VCaP (cell line): ENCODE measurements at regions not wholly inside any gene's neighbourhood (a gene's known extent, or its start where the extent isn't known, plus 50 kb on each side); places are given as distances from the start of the nearest gene placed in this dataset.

Experiments used
- H3K27ac ChIP-seq: fragments of 450-650 bp; 2 replicates; pipeline ENCODE4 v1.5.1; 2017
- CTCF ChIP-seq: fragments of 450-650 bp; conservative IDR thresholded peaks from 2 replicates; pipeline ENCODE4 v1.5.1; 2017; ENCODE audit warnings: mild to moderate bottlenecking, moderate library complexity

DNA sequence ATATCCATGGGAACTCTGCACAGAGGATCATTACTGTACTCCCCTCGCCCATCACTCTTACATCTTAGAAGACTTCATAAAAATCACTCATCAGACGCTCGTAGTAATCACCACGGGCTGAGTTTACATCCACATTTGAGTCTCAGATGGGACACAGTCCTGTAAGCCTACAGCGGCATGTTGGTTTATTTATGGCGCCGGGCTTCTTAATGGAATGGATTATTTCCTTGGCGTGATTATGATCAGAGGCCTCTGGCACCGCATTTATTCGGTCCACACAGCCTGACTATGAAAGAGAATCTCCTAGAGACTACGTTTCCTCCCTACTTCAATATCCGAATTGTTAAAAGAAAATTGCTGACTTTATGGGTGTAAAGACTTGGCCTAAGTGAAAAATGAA lies 123.5 kb upstream of the FRMD4A start:
- no peak overlapping the region for H3K27ac ChIP-seq
- no peak for TF ChIP-seq CTCF

GRCh38 chr10:14453593-14453992 lies 122.9 kb upstream of the FRMD4A start:
- TF ChIP-seq CTCF, result no peak
- no peak overlapping the region for H3K27ac ChIP-seq

GRCh38 chr10:14451341-14451740 lies 120.6 kb upstream of the FRMD4A start:
- no peak for TF ChIP-seq CTCF

DNA sequence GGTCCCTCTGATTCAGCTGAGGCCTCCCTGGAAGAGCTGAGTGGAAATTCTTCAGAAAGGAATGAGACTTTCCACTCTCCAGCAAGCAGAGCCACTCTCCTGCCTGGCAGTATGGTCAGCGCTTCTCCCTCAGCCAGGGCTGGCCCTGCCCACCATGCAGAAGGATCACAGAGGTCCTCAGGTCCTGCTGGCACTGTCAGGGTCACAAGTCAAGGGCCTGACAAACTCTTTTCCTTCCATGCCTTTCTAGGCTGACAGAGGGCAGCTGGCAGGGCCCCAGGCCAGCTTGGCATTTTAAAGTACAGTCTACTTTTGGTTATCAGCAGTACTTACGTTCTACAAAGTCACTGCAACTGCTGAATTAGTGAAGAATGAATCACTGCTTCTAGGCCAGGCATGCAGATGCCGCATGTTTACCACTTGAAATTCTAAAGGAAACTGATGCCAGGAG lies 119.3 kb upstream of the FRMD4A start:
- no peak overlapping the region for H3K27ac ChIP-seq

More at GRCh38 chr10:14451341-14451740, 120.6 kb upstream of the FRMD4A start:
- no peak overlapping the region for H3K27ac ChIP-seq

DNA sequence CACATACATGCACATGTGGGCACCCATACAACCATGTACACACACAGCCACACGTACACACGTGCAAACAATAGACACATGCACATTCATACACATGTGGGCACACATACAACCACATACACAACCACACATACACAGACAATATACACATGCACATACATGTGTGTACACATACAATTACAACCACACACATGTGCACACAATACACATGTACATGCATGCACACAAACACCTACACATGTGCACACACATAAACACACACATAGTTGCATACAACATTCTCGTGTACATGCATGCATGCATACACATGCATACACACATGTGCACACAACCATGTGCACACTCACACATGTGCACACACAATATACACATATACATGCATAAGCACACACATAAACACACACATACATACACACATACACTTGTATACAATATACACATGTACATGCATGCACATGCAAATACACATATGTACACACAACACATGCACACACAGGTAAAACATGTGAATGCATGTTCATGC lies 118.6 kb upstream of the FRMD4A start:
- no peak overlapping the region for H3K27ac ChIP-seq
- TF ChIP-seq CTCF, result no peak

More for the DNA sequence above, 119.3 kb upstream of the FRMD4A start:
- no peak for TF ChIP-seq CTCF

DNA sequence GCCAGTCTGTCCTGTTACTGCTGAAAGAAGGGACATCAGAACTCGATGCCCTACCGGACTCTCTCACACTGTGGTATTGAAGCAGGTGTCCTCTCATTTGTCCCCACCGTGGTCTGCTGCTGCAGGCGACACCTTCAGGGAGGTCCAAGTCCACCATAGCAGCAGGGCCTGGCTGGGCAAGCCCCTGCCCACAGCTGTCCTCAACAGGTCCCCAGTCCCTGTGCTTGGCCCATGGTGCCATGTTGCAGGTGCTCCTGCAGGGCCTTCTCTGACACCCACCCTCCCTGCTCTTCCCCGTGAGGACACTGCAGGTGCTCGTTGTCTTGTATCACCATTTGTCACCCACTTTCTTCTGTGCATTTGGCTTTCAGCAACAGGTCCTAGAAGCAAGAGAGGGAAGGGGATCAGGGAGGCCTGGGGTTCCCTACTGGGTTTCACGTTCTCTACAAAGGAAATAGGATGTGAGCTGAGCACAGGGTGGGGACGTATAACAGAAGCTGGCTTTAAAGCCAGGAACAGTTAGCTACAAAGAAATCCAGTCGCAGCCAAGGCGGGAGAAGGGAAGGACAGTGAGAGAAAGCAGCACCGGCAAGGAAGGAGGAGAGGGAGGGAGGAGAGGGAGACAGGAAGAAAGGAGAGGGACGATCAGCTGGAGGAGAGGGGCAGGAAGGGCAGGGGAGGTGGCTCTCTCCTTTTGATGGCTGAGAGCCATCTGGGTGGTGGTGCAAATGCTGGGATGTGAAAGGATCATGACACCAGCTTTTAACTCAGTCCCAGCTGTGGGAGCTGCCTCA lies 117.7 kb upstream of the FRMD4A start:
- TF ChIP-seq CTCF, result no peak
- H3K27ac ChIP-seq, result no peak overlapping the region

GRCh38 chr10:14447094-14447839 lies 116.5 kb upstream of the FRMD4A start:
- no peak overlapping the region for H3K27ac ChIP-seq
- TF ChIP-seq CTCF, result no peak
